Neuronal stem cell (in vitro differentiated cells): ENCODE measurements at regions not wholly inside any gene's neighbourhood (a gene's known extent, or its start where the extent isn't known, plus 50 kb on each side); places are given as distances from the start of the nearest gene placed in this dataset.

ENCODE experiments used
- DNase-seq: peaks from one replicate; pipeline ENCODE4 v3.0.0-alpha.2; 2013; ENCODE audit warnings: low spot score
- H2AFZ ChIP-seq: one replicate; pipeline ENCODE4 v1.6.1; 2013; ENCODE audit warnings: mild to moderate bottlenecking, low read length, inconsistent platforms
- H2AK5ac ChIP-seq: 2 replicates; pipeline ENCODE4 v1.6.1; 2013; ENCODE audit warnings: low read depth, mild to moderate bottlenecking, inconsistent platforms, low read length, moderate library complexity, mixed read lengths
- H2BK120ac ChIP-seq: 2 replicates; pipeline ENCODE4 v1.6.1; 2013; ENCODE audit warnings: low read depth, mild to moderate bottlenecking, inconsistent platforms, low read length, moderate library complexity, mixed read lengths
- H2BK12ac ChIP-seq: one replicate; pipeline ENCODE4 v1.6.1; 2013; ENCODE audit warnings: low read length, inconsistent platforms
- H2BK15ac ChIP-seq: 2 replicates; pipeline ENCODE4 v1.6.1; 2013; ENCODE audit warnings: mild to moderate bottlenecking, low read length, inconsistent platforms, mixed read lengths
- H2BK5ac ChIP-seq: one replicate; pipeline ENCODE4 v1.6.1; 2013; ENCODE audit warnings: inconsistent platforms, mild to moderate bottlenecking, low read length, moderate library complexity
- H3K14ac ChIP-seq: one replicate; pipeline ENCODE4 v1.6.1; 2013; ENCODE audit warnings: low read length, inconsistent platforms
- H3K18ac ChIP-seq: 2 replicates; pipeline ENCODE4 v1.6.1; 2013; ENCODE audit warnings: low read length, inconsistent platforms
- H3K23ac ChIP-seq: 2 replicates; pipeline ENCODE4 v1.6.1; 2013; ENCODE audit warnings: low read depth, mild to moderate bottlenecking, mixed read lengths, low read length, inconsistent platforms; ENCODE audit not compliant: poor library complexity
- H3K27ac ChIP-seq: replicated peaks from 3 replicates; pipeline ENCODE4 v1.5.1; 2013; ENCODE audit warnings: low read length, inconsistent platforms
- H3K27me3 ChIP-seq, 3 experiments: 2 replicates each; pipeline ENCODE4 v1.6.1; 2013; ENCODE audit warnings: low read length in 3 of 3, mild to moderate bottlenecking in 2 of 3, inconsistent platforms in 1 of 3, low read depth in 1 of 3, mixed read lengths in 1 of 3, moderate library complexity in 1 of 3; ENCODE audit not compliant: control insufficient read depth in 3 of 3, insufficient read depth in 3 of 3
- H3K36me3 ChIP-seq, 2 donors: replicated peaks in 1 of 2; 2 replicates each; pipeline ENCODE4 v1.6.1; 2013; ENCODE audit warnings: low read length in 2 of 2; ENCODE audit not compliant: control insufficient read depth in 2 of 2, insufficient read depth in 2 of 2
- H3K4ac ChIP-seq: 2 replicates; pipeline ENCODE4 v1.6.1; 2013; ENCODE audit warnings: inconsistent platforms, mild to moderate bottlenecking, low read length, moderate library complexity
- H3K4me1 ChIP-seq, 2 donors: 1 replicate in 1 of 2; 2 replicates in 1 of 2; pipeline ENCODE4 v1.6.1; 2013; ENCODE audit warnings: low read length in 2 of 2, low read depth in 1 of 2; ENCODE audit not compliant: control insufficient read depth in 2 of 2, insufficient read depth in 1 of 2
- H3K4me2 ChIP-seq: one replicate; pipeline ENCODE4 v1.6.1; 2013; ENCODE audit warnings: mild to moderate bottlenecking, low read length, inconsistent platforms; ENCODE audit not compliant: insufficient read depth, poor library complexity, severe bottlenecking
- H3K4me3 ChIP-seq, 2 donors: 2 replicates each; pipeline ENCODE4 v1.5.1; 2013; ENCODE audit warnings: low read length in 2 of 2, mild to moderate bottlenecking in 2 of 2, inconsistent platforms in 1 of 2, moderate library complexity in 1 of 2
- H3K79me1 ChIP-seq: one replicate; pipeline ENCODE4 v1.6.1; 2013; ENCODE audit warnings: low read depth, mild to moderate bottlenecking, inconsistent platforms, low read length, moderate library complexity
- H3K9ac ChIP-seq: one replicate; pipeline ENCODE4 v1.6.1; 2013; ENCODE audit warnings: mild to moderate bottlenecking, low read depth, low read length, inconsistent platforms; ENCODE audit not compliant: poor library complexity
- H3K9me3 ChIP-seq, 2 donors: replicated peaks in 1 of 2; 2 replicates each; pipeline versions ENCODE3 to v1.6.1; 2013; ENCODE audit warnings: low read length in 2 of 2, mild to moderate bottlenecking in 2 of 2, inconsistent platforms in 1 of 2, low read depth in 1 of 2, mixed read lengths in 1 of 2, moderate library complexity in 1 of 2; ENCODE audit not compliant: control insufficient read depth in 2 of 2, insufficient read depth in 1 of 2
- H4K8ac ChIP-seq: one replicate; pipeline ENCODE4 v1.6.1; 2013; ENCODE audit warnings: low read depth, mild to moderate bottlenecking, inconsistent platforms, low read length, moderate library complexity
- H4K91ac ChIP-seq: one replicate; pipeline ENCODE4 v1.6.1; 2013; ENCODE audit warnings: low read length, low read depth, mild to moderate bottlenecking, inconsistent platforms; ENCODE audit not compliant: poor library complexity
- WGBS, 2 donors: extraction: QIAGEN DNeasy Blood & Tissue Kit; methylation state at CpG; one replicate each; pipeline ENCODE4 v1.1.7; 2013; ENCODE audit warnings: missing lambda C conversion rate in 2 of 2, mixed read lengths in 1 of 2; ENCODE audit not compliant: insufficient read length in 2 of 2, insufficient replicate concordance in 1 of 2; ENCODE audit errors: extremely low coverage in 2 of 2; 5-methylcytosine and 5-hydroxymethylcytosine counted together

DNA sequence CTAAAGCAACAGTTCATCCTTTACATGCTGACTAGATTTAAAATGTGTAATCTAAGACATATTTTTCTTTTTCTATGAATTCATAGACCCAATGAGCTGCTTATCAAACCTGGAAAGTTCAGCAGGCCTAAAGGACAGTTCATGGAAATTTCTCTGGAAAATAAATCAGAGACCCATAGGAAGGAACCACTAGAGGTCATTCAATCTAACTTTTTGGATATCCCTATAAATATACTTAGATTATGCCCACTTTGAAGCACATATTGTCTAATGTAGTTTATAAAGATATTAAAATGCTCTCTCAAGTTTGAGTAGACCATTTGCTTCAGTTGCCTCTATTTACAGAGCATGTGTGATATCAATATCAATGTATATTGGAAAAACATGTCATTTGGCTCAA, 473.0 kb downstream of the FAT4 start:
- H2BK120ac ChIP-seq: no peak overlapping the region
- no peak overlapping the region for H2BK15ac ChIP-seq
- H3K79me1 ChIP-seq: no peaks in the 10 kb centered on the region

DNA sequence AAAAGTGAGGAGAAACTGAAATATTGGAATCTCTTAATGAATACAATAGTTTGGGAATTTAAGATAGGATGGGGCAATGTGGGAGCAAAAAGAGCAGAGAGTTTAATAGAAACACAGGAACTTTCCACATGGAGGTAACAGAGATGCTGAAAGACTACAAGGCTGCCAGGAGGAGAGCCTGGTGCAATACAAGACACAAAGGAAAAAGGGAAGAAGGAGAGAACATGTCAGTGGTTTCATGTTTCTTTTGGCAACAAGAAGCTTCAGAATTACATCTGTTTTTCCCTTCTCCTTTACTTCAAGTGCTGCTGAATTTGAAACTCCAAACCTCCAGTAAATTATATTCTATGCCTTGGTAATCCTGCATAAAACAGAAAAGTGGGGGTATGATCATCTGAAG, 474.3 kb downstream of the FAT4 start:
- Histone ChIP-seq H3K4ac (no peak overlapping the region), H3K4me2 (no peak overlapping the region), H3K9ac (no peak overlapping the region), H3K18ac (no peak overlapping the region), H3K79me1 (no peaks in the 10 kb centered on the region), H2BK120ac (no peak overlapping the region), H2AK5ac (no peak overlapping the region), H3K4me3 (no peak overlapping the region), H3K36me3 (no peaks in the 10 kb centered on the region), H2BK12ac (no peak overlapping the region), H2BK15ac (no peak overlapping the region), H3K23ac (no peak overlapping the region), H3K27me3 (no peaks in the 10 kb centered on the region), H4K91ac (no peak overlapping the region), H4K8ac (no peak overlapping the region), H2AFZ (peak overlapping the region; percentile 60), H3K14ac (no peak overlapping the region), H3K9me3 (no peaks in the 10 kb centered on the region), H2BK5ac (no peak overlapping the region), H3K4me1 (no peaks in the 10 kb centered on the region), H3K27ac (no peak overlapping the region)
- no peak for DNase-seq

More for the DNA sequence above, 473.0 kb downstream of the FAT4 start:
- H3K9me3 ChIP-seq: no peaks in the 10 kb centered on the region
- no peaks in the 10 kb centered on the region for H3K27me3 ChIP-seq
- no peak overlapping the region for H4K8ac ChIP-seq
- no peak overlapping the region for H2AK5ac ChIP-seq
- H3K4me2 ChIP-seq: no peak overlapping the region
- no peak overlapping the region for H3K14ac ChIP-seq
- no peaks in the 10 kb centered on the region for H3K36me3 ChIP-seq
- no peak overlapping the region for H3K23ac ChIP-seq
- H4K91ac ChIP-seq: no peak overlapping the region
- H3K27ac ChIP-seq: no peak overlapping the region
- H3K18ac ChIP-seq: no peak overlapping the region
- H3K4me3 ChIP-seq: no peak overlapping the region
- H3K4ac ChIP-seq: no peak overlapping the region
- no peak for DNase-seq
- no peak overlapping the region for H3K9ac ChIP-seq
- H2BK12ac ChIP-seq: no peak overlapping the region
- no peak overlapping the region for H2BK5ac ChIP-seq
- H2AFZ ChIP-seq: no peak overlapping the region
- H3K4me1 ChIP-seq: no peaks in the 10 kb centered on the region

DNA sequence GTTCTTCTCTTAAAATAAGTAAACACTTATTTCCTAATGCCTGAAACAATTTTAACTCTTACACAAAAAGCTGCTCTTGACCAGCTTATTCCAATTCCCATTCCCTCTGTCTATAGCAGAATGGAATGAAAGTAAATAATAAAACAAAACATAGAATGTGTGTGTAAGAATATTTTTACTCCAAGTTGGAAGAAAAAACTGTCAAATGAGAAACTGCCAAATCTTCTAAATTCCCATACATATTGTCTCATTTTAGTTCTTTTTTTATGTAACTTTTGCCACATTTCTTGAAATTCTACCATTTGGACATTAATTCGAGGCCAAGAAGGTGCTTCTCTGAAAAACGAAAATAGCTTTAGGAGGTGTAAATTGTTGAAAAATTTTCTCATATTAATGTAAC, 477.1 kb downstream of the FAT4 start:
- Histone ChIP-seq H3K4ac (no peak overlapping the region), H2AFZ (no peak overlapping the region), H3K36me3 (no peaks in the 10 kb centered on the region), H3K23ac (no peak overlapping the region), H3K4me1 (no peaks in the 10 kb centered on the region), H2BK5ac (no peak overlapping the region), H2BK12ac (no peak overlapping the region), H2AK5ac (no peak overlapping the region), H3K18ac (no peak overlapping the region), H3K4me3 (no peak overlapping the region), H4K8ac (no peak overlapping the region), H3K27me3 (no peaks in the 10 kb centered on the region), H4K91ac (no peak overlapping the region), H3K27ac (no peak overlapping the region), H2BK15ac (no peak overlapping the region), H3K79me1 (no peaks in the 10 kb centered on the region), H3K9me3 (no peaks in the 10 kb centered on the region), H3K4me2 (no peak overlapping the region), H3K9ac (no peak overlapping the region), H2BK120ac (no peak overlapping the region), H3K14ac (no peak overlapping the region)
- no CpG with 5 or more reads among the region's 2 CpGs for WGBS, 2 donors
- DNase-seq: no peak

DNA sequence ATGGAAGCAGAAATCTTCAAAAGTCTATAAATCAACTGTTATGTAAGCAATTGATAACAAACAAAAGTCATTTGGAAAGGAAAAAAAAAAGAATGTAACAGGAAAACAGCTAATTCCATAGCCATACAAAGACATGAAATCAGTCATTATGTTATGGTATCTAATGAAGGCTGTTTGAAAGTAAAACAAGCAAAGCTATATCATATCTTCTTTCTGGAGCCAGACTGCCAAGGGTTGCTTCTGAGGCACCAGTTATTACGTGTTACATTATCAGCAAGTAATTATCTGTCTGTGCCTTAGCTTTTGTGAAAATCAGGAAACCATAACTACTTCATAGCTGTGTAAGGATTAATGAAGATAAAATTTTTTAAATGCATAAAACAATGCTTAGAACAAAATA, 480.2 kb downstream of the FAT4 start:
- Histone ChIP-seq H3K18ac (no peak overlapping the region), H3K14ac (no peak overlapping the region), H3K79me1 (no peaks in the 10 kb centered on the region), H3K23ac (no peak overlapping the region), H2BK12ac (no peak overlapping the region), H2BK5ac (no peak overlapping the region), H4K91ac (no peak overlapping the region), H3K4me1 (no peaks in the 10 kb centered on the region), H2AK5ac (no peak overlapping the region), H3K27me3 (no peaks in the 10 kb centered on the region), H2BK120ac (no peak overlapping the region), H4K8ac (no peak overlapping the region), H3K4me2 (no peak overlapping the region), H3K9ac (no peak overlapping the region), H2AFZ (no peak overlapping the region), H3K27ac (no peak overlapping the region), H3K4ac (no peak overlapping the region), H3K9me3 (no peaks in the 10 kb centered on the region), H2BK15ac (no peak overlapping the region), H3K4me3 (no peak overlapping the region), H3K36me3 (no peaks in the 10 kb centered on the region)
- no CpG with 5 or more reads among the region's 1 CpG for WGBS, 2 donors
- DNase-seq: no peak
